ENCODE measurements at regions not wholly inside any gene's neighbourhood (a gene's known extent, or its start where the extent isn't known, plus 50 kb on each side); places are given as distances from the start of the nearest gene placed in this dataset.

GRCh38 chrX:459611-460010 lies 72.9 kb upstream of the PPP2R3B start (continued):
- TF ChIP-seq ZNF425 (CRISPR knock-in tag; conservative IDR thresholded peaks at IDR 0.05) = no peak
- no peak for TF ChIP-seq ERG (CRISPR knock-in tag; IDR thresholded peaks at IDR 0.05)
- TF ChIP-seq ZNF396 (CRISPR knock-in tag; IDR thresholded peaks at IDR 0.05; ENCODE audit: borderline replicate concordance) = no peak

GRCh38 chrX:460116-460515 lies 73.4 kb upstream of the PPP2R3B start:
- H3K4me1 Mint-ChIP-seq = no peaks in the 10 kb centered on the region
- TF ChIP-seq ZNF219 (CRISPR knock-in tag; IDR thresholded peaks at IDR 0.05; ENCODE audit: borderline replicate concordance) = no peak
- no peak for TF ChIP-seq AR (CRISPR knock-in tag; IDR thresholded peaks at IDR 0.05)
- TF ChIP-seq NR3C1 (CRISPR knock-in tag; conservative IDR thresholded peaks at IDR 0.05; ENCODE audit: low read depth) = no peak
- CTCF ChIA-PET = no interaction called here
- POLR2A ChIA-PET = no interaction called here
- DNase-seq (ENCODE audit: low spot score) (no peak), ATAC-seq (no peak)
- no peak overlapping the region for H3K27ac Mint-ChIP-seq
- H3K36me3 Mint-ChIP-seq = peaks cover 6% of the 10 kb centered on the region
- no peaks in the 10 kb centered on the region for H3K27me3 Mint-ChIP-seq (ENCODE audit: low read depth)
- H3K4me3 Mint-ChIP-seq = no peak overlapping the region
- peaks cover 24% of the 10 kb centered on the region for H3K9me3 Mint-ChIP-seq

GRCh38 chrX:460823-461640 lies 74.3 kb upstream of the PPP2R3B start:
- CTCF ChIA-PET = no interaction called here

More at GRCh38 chrX:460823-461640, 74.3 kb upstream of the PPP2R3B start:
- Mint-ChIP-seq H3K27ac (peak overlapping the region; percentile 58; the same call in 1 of the 2 replicates), H3K36me3 (peaks cover 6% of the 10 kb centered on the region), H3K4me1 (no peaks in the 10 kb centered on the region), H3K4me3 (no peak overlapping the region), H3K27me3 (ENCODE audit: low read depth) (no peaks in the 10 kb centered on the region), H3K9me3 (peaks cover 24% of the 10 kb centered on the region)
- TF ChIP-seq ZNF512 (CRISPR knock-in tag; IDR thresholded peaks at IDR 0.05; ENCODE audit: borderline replicate concordance) = no peak
- TF ChIP-seq CDX4 (CRISPR knock-in tag; IDR thresholded peaks at IDR 0.05; ENCODE audit: borderline replicate concordance) = no peak
- TF ChIP-seq CREB1 (CRISPR knock-in tag; IDR thresholded peaks at IDR 0.05) = no peak
- TF ChIP-seq ATF2 (CRISPR knock-in tag; IDR thresholded peaks at IDR 0.05; ENCODE audit: borderline replicate concordance, low read depth) = no peak
- POLR2A ChIA-PET = no interaction called here
- ATAC-seq = no peak
- no peak for DNase-seq (ENCODE audit: low spot score)

All from WTC11 (cell line).